ENCODE measurements at regions not wholly inside any gene's neighbourhood (a gene's known extent, or its start where the extent isn't known, plus 50 kb on each side); places are given as distances from the start of the nearest gene placed in this dataset.

- TF ChIP-seq, protein P1, sequence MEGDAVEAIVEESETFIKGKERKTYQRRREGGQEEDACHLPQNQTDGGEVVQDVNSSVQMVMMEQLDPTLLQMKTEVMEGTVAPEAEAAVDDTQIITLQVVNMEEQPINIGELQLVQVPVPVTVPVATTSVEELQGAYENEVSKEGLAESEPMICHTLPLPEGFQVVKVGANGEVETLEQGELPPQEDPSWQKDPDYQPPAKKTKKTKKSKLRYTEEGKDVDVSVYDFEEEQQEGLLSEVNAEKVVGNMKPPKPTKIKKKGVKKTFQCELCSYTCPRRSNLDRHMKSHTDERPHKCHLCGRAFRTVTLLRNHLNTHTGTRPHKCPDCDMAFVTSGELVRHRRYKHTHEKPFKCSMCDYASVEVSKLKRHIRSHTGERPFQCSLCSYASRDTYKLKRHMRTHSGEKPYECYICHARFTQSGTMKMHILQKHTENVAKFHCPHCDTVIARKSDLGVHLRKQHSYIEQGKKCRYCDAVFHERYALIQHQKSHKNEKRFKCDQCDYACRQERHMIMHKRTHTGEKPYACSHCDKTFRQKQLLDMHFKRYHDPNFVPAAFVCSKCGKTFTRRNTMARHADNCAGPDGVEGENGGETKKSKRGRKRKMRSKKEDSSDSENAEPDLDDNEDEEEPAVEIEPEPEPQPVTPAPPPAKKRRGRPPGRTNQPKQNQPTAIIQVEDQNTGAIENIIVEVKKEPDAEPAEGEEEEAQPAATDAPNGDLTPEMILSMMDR (IDR thresholded peaks at IDR 0.05): no peak
- no peak for TF ChIP-seq POLR2A (IDR thresholded peaks at IDR 0.05)
Observed at GRCh38 chr14:106488291-106488690, 961.9 kb downstream of the TMEM121 start.
